Kidney epithelial cell (primary cell): ENCODE measurements at regions not wholly inside any gene's neighbourhood (a gene's known extent, or its start where the extent isn't known, plus 50 kb on each side); places are given as distances from the start of the nearest gene placed in this dataset.

Source experiments
- DNase-seq: peaks from one replicate; pipeline ENCODE4 v3.0.0-alpha.2; 2010; ENCODE audit warnings: low read depth
- H3K27me3 ChIP-seq: 2 replicates; pipeline ENCODE4 v1.6.0; 2011; ENCODE audit warnings: low read length; ENCODE audit not compliant: control insufficient read depth, insufficient read depth
- H3K36me3 ChIP-seq: 2 replicates; pipeline ENCODE4 v1.5.1; 2011; ENCODE audit warnings: low read length; ENCODE audit not compliant: control insufficient read depth, insufficient read depth
- H3K4me3 ChIP-seq: 2 replicates; pipeline ENCODE4 v1.5.1; 2011; ENCODE audit warnings: low read depth, mild to moderate bottlenecking, control low read depth, low read length
- TF ChIP-seq, protein P1 (sequence below): IDR thresholded peaks from 2 replicates; pipeline ENCODE4 v1.5.1; 2011; ENCODE audit warnings: mild to moderate bottlenecking, moderate library complexity, low read length, control low read depth, inconsistent platforms; ENCODE audit not compliant: insufficient read depth, poor library complexity, severe bottlenecking

DNA sequence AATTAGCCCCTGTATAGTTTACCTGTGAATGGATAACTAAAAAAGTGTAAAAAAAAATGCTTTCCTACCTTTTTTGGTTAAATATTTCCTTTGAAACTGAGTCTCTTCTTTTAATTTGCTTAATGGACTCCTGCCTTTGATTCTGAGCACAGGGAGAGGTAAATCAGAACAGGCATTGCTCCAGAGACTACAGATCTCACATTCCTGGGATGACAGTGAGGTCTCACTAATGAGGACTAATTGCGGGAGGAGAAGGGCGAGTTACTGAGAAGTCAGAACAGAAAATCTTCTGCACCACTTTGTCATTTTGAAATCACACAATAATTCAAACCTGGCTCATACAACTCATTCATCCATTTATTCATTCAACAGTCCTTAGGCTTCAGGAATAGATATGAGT, 437.0 kb upstream of the ASIC2 start:
- DNase-seq = no peak
- no peak overlapping the region for H3K4me3 ChIP-seq
- TF ChIP-seq, protein P1, sequence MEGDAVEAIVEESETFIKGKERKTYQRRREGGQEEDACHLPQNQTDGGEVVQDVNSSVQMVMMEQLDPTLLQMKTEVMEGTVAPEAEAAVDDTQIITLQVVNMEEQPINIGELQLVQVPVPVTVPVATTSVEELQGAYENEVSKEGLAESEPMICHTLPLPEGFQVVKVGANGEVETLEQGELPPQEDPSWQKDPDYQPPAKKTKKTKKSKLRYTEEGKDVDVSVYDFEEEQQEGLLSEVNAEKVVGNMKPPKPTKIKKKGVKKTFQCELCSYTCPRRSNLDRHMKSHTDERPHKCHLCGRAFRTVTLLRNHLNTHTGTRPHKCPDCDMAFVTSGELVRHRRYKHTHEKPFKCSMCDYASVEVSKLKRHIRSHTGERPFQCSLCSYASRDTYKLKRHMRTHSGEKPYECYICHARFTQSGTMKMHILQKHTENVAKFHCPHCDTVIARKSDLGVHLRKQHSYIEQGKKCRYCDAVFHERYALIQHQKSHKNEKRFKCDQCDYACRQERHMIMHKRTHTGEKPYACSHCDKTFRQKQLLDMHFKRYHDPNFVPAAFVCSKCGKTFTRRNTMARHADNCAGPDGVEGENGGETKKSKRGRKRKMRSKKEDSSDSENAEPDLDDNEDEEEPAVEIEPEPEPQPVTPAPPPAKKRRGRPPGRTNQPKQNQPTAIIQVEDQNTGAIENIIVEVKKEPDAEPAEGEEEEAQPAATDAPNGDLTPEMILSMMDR = no peak
- H3K27me3 ChIP-seq = no peaks in the 10 kb centered on the region
- no peaks in the 10 kb centered on the region for H3K36me3 ChIP-seq

DNA sequence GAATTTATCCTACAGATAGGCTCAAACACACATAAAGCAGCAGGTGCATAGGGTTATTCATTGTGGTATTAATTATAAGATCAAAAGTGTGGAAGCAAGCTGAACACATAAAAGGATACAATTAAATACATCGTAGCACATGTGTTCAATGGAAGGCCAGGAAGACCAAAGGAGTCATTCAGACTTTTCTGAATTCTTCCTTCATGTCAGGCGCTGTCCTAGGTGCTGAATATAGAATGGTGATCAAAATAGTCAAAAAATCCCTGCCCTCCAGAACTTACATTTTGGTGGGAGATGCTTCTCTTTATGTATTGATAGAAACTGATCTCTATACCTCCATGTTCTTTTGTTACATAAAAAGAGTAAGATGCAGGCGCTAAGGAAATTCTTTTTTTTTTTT, 439.0 kb upstream of the ASIC2 start:
- Histone ChIP-seq H3K36me3 (no peaks in the 10 kb centered on the region), H3K4me3 (no peak overlapping the region), H3K27me3 (no peaks in the 10 kb centered on the region)
- no peak for DNase-seq
- TF ChIP-seq, protein P1 = no peak

DNA sequence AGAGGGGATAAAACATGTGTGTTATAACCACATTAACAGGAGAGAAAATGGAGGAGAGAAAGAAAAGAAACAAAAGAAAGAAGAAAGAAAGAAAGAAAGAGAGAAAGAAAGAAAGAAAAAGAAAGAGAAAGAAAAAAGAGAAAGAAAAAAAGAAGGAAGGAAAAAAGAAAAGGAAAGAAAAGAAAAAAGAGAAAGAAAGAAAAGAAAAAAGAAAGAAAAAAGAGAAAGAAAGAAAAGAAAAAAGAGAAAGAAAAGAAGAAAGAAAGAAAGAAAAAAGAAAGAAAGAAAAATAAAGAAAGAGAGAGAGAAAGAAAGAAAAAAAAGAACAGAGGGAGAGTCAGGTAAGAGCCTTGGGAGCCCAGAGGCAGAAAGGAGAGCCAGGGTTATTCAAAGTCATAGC, 446.6 kb upstream of the ASIC2 start:
- Histone ChIP-seq H3K27me3 (no peaks in the 10 kb centered on the region), H3K36me3 (no peaks in the 10 kb centered on the region), H3K4me3 (no peak overlapping the region)
- TF ChIP-seq, protein P1 = no peak
- no peak for DNase-seq

DNA sequence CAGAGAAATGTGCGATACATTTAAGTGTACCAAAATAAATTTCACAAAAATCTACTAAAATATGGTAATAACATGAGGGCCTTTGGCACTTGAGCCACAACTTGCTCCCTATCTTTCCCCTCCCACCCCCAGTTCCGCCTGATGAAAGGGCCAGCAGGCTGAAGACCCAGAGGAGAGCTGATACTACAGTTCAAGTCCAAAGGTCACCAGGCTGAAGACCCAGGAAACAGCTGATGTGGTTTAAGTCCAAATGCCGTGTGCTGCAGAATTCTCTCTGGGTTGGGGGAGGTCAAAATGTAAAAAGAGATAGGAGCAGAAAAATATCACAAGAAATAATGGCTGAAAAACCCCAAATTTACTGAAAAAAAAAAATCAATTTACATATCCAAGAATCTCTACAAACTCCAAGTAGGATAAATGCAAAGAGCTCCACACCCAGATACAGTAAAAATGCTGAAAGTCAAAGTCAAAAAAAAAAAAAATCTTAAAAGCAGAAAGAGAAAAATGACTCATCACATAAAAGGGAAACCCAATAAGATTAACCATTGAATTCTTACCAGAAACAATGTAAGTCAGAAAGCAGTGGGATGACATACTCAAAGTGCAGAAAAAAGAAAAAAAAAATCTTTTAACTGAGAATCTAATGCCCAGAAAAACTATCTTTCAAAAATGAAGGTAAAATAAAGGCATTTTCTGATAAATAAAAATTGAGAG, 452.1 kb upstream of the ASIC2 start:
- Histone ChIP-seq H3K4me3 (no peak overlapping the region), H3K36me3 (no peaks in the 10 kb centered on the region), H3K27me3 (peaks cover 2% of the 10 kb centered on the region)
- TF ChIP-seq, protein P1 = no peak
- DNase-seq = no peak

DNA sequence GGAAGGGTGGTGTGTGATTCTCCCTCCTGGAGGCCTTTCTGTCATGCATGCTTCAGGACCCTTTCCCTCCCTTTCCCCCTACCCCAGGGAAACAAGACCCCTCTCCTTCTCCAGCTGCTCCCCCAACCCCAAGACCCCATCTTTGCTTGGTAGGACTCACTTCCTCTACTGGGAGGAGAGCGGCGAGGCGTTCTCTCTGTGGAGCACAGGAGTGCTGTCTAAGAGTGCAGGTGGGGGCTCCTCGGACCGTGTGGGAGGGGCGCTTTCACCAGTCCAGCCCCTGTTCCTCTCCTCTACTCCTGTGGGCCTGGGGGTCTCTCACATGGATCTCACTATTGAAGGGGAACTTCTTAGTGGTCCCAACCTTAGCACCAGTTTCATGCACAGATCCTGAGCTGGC, 456.1 kb upstream of the ASIC2 start:
- H3K27me3 ChIP-seq = peaks cover 2% of the 10 kb centered on the region
- H3K4me3 ChIP-seq = no peak overlapping the region
- no peak for DNase-seq
- TF ChIP-seq, protein P1 = no peak
- no peaks in the 10 kb centered on the region for H3K36me3 ChIP-seq
